SIG-M5 treated with dmso at 0.1 percent for 504 hours (cell line): ENCODE measurements at regions not wholly inside any gene's neighbourhood (a gene's known extent, or its start where the extent isn't known, plus 50 kb on each side); places are given as distances from the start of the nearest gene placed in this dataset.
"Not testable (repeated sequence)": the region's sequence is repeated elsewhere in the genome, so short reads cannot be mapped to it uniquely, and the experiment has no call there.

ENCODE experiments used
- DNase-seq: peaks from one replicate; lab custom pipeline; 2025; ENCODE audit not compliant: unreplicated experiment; lab: John Stamatoyannopoulos, UW

DNA sequence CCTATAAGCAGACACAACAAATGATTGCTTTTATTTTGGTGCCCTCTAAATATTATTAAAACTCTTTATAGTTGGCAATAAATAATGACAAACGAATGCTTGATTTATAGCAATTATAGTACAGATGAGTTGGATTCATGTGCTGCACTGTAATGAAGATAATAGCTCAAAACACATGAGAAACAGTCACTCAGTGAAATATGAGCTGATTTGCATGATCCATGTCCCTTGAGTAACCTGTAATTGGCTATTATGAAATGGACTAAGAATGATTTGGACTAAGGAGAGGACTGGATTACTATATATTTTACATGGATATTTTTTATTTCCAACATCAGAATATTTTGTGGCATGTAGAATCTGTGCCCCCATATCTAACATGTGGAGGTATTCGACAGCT, 365.6 kb upstream of the UBE2E3 start:
- DNase-seq: no peak

- DNase-seq: no peak
These were observed 370.6 kb upstream of the UBE2E3 start for GRCh38 chr2:180609626-180610340.

GRCh38 chr2:180607514-180608049, 372.8 kb upstream of the UBE2E3 start:
- no peak for DNase-seq

DNA sequence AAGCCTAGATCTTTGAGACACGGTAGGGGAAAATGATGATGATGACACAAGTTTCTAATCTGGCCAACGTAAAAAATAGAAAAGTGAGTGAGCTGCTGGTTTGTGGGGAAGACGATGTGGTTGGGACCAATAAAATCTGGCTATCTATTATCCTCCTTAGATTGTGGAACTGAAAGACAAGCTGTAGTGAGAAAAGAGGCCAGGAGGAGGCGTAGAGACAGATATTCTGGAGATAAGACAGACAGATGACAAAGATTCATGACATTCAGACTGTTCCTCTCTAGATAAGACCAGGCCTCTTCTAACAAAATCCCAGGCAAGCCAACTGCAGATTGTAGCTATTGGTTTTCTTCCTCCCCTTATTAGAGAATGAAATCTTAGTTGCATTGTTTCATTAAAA, 376.3 kb upstream of the UBE2E3 start:
- peak; percentile 53 for DNase-seq

DNA sequence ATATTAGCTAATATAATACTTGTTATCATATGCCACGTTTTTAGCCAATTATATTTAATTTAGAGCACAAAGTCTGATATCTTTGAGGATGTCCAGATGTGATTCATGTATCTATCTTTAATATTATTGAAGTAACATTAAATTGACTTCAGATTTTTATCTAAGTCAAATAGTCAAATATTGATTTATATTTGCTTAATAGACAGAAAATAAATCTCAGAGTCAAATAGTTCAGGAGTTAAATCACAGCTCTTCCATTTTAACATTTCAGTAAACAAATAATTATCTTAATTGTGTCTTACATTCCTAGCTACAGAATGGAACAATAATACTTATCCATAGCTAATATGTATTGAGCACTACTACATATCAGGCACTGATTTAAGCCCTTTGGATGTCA, 379.4 kb upstream of the UBE2E3 start:
- no peak for DNase-seq

DNA sequence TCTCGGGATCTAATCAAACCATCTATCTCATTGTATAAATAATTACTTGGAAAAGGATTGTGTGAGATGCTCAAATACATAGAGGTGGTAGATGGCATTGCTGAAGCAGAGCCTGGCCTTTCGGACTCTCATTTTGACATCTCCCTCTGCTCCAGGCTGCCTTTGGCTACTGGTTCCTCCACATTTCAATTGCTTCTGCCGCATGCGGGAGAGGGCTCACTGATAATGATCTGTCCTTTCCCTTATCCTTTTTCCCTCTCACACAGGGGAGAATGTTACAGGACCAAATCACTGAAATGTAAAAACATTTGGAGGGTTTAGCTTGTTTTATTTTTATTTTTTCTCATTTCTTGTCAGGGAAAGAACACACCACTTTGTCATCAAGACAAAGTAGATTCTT, 380.6 kb upstream of the UBE2E3 start:
- no peak for DNase-seq

DNA sequence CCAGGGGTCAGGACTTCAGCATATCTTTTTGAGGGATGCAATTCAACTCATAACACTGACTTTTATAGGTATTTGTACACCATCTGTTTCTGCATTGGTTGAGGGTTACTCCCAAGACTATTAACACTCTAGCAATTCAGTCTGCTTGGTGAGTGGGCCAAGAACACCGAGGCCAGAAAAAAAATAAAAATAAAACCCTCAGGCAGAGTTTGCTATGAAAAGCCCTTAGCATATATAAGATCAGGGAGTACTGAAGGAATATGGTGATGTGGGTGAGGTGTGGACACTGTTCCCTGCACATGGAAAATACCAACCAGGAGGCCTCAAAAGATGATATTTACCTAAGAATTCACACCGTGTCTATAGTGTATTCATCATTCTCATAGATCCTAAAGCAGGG, 383.2 kb upstream of the UBE2E3 start:
- no peak for DNase-seq

GRCh38 chr2:180596453-180596852, 384.0 kb upstream of the UBE2E3 start:
- no peak for DNase-seq

DNA sequence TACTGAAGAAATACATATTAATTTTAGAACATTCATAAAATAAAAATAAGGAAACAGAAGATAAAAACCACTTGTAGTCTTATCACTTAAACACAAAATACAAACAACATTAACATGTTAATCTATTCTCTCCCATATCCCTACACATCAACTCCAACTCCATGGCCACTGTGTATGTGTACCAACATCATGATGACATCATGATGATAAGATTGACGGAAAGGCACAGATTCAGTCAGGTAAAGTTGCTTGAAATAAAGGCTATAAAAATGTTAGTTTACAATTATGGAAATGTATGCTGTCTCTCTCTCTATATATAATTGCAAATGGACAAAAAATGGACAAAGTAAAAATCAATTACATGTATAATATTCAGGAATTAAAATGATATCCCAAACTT, 388.5 kb upstream of the UBE2E3 start:
- no peak for DNase-seq

DNA sequence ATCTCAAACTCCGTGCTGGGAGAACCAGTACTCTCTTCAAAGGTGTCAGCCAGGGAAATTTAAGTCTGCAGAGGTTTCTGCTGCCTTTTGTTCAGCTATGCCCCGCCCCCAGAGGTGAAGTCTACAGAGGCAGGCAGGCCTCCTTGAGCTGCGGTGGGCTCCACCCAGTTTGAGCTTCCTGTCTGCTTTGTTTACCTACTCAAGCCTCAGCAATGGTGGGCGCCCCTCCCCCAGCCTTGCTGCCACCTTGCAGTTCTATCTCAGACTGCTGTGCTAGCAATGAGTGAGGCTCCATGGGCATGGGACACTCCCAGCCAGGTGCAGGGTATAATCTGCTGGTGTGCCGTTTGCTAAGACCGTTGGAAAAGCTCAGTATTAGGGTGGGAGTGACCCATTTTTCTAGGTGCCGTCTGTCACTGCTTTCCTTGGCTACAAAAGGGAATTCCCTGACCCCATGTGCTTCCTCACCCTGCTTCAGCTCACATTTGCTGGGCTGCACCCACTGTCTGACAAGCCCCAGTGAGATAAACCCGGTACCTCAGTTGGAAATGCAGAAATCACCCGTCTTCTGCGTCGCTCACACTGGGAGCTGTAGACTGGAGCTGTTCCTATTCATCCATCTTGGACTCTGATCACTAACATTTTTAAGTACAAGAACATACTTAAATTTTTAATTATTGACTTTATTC, 389.2 kb upstream of the UBE2E3 start:
- not testable (repeated sequence) for DNase-seq

DNA sequence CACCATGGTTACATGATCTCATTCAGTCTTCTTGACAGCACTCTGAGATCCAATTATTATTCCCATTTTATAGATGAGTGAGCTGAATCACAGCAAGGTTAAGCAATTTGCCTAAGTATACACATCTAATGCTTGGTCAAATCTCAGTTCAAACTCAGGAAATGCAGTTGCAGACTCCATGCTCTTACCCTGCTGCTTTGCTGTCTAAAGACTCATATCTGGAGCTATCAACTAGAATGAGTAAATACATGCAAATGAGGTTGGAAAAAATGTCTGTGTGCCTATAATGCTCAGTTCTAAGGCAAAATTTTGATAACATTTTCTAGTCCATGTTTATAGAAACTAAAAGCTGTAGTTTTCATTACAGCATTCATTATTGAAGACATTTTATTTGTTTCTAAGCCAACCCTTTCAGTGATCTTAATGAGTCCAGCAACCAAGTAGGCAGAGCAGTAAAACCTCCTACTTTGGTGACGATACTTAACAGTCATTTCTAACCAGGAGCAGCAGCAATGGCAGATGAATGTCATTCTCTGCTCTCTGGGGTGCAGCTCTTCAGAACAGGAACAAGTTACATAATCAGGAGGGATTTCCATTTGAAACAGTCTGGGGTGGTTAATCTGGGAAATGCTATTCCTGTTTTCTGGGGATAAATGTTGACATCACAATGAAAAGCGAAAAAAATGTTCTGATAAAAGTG, 396.8 kb upstream of the UBE2E3 start:
- no peak for DNase-seq

DNA sequence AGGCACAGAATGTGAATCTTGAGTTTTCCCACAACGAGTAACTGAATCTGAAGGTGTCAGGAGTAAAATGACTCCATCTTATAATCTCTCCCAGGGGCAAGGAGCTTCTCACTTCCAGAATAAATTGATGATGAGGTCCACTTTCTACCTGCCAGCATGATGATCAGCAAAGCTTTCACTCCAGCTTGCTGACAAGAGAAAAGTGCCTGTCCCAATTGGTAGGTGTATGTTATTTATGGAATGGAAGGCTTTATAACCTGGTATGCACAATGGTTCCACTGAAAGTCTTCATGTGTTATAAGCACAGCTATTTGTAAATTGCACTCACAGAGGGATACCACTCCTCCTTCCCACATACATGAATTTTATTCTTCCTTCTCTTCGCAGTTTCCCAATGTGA, 401.0 kb upstream of the UBE2E3 start:
- DNase-seq: no peak

DNA sequence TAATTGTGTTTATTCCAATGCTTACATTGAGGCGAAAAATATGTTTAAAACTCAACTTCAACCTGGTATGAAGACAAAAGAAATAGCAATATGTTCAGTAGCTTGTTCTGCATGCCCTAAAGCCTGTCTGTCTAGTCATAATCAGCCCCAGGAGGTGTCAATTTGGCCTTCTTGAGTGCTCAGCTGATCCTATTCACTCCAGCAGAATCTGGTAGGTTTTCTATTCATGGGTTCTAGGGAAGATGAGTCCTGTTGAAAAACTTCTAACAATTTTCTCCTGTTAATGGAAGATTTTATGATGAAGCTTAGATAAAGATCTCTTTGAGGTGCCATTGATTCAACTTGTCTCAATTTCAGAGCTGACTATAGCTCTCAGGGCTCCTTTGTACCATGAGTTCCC, 402.0 kb upstream of the UBE2E3 start:
- no peak for DNase-seq

- DNase-seq: no peak
These were observed 402.8 kb upstream of the UBE2E3 start for GRCh38 chr2:180577567-180577966.

- no peak for DNase-seq
These were observed 406.5 kb upstream of the UBE2E3 start for GRCh38 chr2:180573951-180574350.

DNA sequence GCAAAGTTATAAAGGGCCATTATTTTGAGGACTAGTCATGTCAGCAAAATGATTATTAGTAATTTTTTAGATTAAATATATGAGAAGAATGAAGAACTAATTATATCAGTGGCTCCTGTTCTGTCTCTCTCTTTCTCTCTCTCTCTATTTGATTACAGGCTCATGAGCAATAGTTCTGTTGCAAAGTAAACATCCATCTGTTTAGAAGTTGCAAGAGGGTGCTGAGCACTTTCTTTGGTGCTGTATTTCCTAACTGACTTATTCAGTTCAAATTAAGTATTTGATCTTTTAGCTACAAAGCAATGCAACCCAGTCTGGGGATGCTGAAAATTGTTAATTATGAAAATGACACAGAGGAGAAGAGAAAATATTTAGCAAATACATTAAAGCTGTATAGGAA, 408.1 kb upstream of the UBE2E3 start:
- no peak for DNase-seq

DNA sequence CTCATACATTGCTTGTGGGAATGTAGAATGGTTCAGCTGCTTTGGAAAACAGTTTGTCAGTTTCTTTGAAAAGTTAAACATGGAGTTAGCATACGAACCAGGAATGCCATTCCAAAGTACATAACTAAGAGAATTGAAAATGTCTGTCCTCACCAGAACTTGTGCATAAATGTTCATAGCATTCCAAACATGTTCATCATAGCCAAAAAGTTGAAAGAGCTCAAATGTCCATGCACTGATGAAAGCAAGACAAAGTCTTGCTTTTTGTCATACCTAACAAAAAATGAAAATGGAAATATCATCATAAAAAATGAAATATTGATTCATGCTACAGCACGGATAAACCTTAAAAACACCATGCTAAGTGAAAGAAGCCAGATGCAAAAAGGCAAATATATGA, 408.8 kb upstream of the UBE2E3 start:
- DNase-seq: no peak

DNA sequence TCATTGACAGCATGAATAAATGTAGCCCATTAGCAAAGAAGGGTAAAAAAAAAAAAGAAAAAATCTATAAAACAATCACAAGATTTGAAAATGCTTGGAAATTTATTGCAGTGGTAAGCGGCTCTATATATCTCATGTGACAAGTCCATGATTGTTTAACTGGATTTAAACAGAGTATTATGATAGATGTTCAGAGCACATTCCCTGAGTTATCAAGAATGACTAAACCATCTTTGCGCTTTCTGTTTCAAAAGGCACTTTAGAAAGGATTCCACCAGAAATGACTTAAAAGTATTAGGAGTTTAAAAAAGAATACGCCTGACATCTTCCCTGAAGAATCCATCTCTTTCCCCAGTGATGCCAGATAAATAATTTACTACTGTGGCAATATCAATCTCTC, 409.5 kb upstream of the UBE2E3 start:
- no peak for DNase-seq

- DNase-seq: no peak
These were observed 416.4 kb upstream of the UBE2E3 start for GRCh38 chr2:180564051-180564450.

DNA sequence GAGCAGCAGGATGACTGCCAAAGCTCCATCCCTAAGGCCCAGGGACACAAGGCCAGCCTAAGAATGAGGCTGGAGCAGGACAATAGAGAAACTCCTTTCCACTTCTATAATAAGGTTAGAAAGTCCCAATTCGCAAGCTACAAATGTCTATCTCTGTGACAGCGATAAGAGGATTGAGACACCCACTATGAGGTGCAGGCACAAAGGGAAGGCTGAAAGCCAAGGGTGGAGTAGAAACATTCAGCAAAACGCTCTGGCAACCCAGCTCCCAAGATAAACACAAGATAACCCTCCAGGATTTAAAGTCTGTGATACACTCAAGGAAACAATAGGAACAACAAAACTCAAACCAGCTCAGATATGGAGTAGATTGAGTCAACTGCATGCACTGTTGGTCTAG, 418.0 kb upstream of the UBE2E3 start:
- no peak for DNase-seq

DNA sequence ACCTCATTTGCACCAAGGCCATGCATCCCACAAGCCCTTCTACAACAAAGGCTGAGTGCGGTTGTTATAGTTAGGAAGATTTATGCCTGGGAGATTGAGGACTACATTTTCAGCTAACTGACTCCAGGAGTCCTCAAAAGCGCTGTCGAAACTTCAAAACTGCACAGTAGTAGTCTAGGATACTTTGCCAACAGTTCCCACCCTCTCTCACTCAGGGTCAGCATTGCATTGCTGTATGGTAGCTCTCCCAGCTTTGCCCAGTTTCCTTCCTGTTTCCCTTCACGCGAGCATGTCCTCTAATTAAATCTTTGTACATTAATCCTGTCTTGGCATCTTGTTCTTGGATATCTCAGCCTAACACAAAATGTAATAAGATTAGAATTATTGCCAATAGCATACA, 420.6 kb upstream of the UBE2E3 start:
- peak; percentile 20 for DNase-seq

DNA sequence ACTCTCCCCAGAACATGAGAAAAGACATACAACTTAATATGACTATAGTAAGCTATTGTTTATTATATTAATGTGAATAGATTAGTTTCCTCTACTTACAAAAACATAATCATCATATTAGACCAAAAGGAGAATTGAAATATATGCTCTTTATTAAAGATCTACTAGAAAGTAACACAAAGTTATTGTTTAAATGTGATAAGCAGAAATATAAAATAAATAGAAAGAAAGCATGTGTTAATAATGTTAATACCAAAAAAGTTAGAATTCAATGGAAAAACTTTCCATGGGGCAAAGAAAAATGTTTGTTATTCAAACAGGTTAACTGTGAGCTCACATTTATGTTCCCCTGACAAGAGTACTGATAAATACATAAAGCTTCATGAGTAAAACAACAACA, 421.4 kb upstream of the UBE2E3 start:
- no peak for DNase-seq
